ENCODE measurements at regions not wholly inside any gene's neighbourhood (a gene's known extent, or its start where the extent isn't known, plus 50 kb on each side); places are given as distances from the start of the nearest gene placed in this dataset.

DNA sequence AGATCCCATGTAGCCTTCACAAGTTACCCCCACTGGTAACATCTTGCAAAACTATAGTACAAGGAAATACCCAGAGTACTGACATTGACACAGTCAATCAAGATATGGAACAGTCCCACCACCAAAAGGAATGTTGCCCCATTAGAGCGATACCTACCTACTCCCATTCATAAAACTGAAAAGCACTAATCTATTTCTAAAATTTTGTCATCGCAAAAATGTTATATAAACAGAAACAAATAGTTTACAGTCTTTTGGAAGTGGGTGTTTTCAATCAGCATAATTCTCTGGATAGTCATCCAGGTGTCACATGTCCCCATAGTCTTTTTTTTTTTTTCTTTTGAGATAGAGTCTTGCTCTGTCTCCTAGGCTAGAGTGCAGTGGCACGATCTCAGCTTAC, 156.9 kb upstream of the AGTR1 start:
- Histone ChIP-seq H3K9ac (ENCODE audit: control insufficient read depth, insufficient read depth, low read length) (no peak overlapping the region), H4K20me1 (ENCODE audit: control insufficient read depth, insufficient read depth) (no peaks in the 10 kb centered on the region), H3K79me2 (ENCODE audit: control insufficient read depth, insufficient read depth, low read length) (no peaks in the 10 kb centered on the region), H3K36me3 (ENCODE audit: control insufficient read depth in 2 of 2, insufficient read depth in 2 of 2, low read length in 1 of 2) (no peaks in the 10 kb centered on the region), H3K4me3 (no peak overlapping the region), H3K9me3 (replicated peaks; ENCODE audit: control insufficient read depth, insufficient read depth, low read length) (no peaks in the 10 kb centered on the region), H3K4me2 (ENCODE audit: control insufficient read depth, insufficient read depth) (no peak overlapping the region), H2AFZ (ENCODE audit: control insufficient read depth, low read depth, low read length) (no peak overlapping the region), H3K4me1 (ENCODE audit: control insufficient read depth, insufficient read depth, low read length) (no peaks in the 10 kb centered on the region), H3K27me3 (replicated peaks in 1 of 2; ENCODE audit: control insufficient read depth in 2 of 2, insufficient read depth in 2 of 2, low read length in 1 of 2) (no peaks in the 10 kb centered on the region), H3K27ac (ENCODE audit: control insufficient read depth, insufficient read depth) (no peak overlapping the region)
- 28% methylated on average over 3 of the region's 3 CpGs for WGBS (ENCODE audit: insufficient coverage, insufficient replicate concordance, low lambda C conversion rate, missing lambda C conversion rate)
- SMC1A ChIA-PET (ENCODE audit: uncharacterized antibody, unreplicated experiment) = no interaction called here
- in situ Hi-C loops (cut with MboI) = no loop called here
- CTCF ChIA-PET = no interaction called here
- FAIRE-seq = no peak
- no peak for ATAC-seq
- RAD21 ChIA-PET (ENCODE audit: unreplicated experiment) = no interaction called here
- POLR2A ChIA-PET = no interaction called here
- intact Hi-C loops (cut with micrococcal nuclease; ENCODE audit: unreplicated experiment) = no loop called here
- BruUV-seq (replicated peaks) = no TSS peak
- DNase-seq (ENCODE audit: low read depth, low spot score) = no peak
- TF ChIP-seq, protein P1, sequence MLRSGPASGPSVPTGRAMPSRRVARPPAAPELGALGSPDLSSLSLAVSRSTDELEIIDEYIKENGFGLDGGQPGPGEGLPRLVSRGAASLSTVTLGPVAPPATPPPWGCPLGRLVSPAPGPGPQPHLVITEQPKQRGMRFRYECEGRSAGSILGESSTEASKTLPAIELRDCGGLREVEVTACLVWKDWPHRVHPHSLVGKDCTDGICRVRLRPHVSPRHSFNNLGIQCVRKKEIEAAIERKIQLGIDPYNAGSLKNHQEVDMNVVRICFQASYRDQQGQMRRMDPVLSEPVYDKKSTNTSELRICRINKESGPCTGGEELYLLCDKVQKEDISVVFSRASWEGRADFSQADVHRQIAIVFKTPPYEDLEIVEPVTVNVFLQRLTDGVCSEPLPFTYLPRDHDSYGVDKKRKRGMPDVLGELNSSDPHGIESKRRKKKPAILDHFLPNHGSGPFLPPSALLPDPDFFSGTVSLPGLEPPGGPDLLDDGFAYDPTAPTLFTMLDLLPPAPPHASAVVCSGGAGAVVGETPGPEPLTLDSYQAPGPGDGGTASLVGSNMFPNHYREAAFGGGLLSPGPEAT (IDR thresholded peaks at IDR 0.05; ENCODE audit: low read depth) = no peak
- TF ChIP-seq EGR1 (IDR thresholded peaks at IDR 0.05; ENCODE audit: borderline replicate concordance in 1 of 2, low read depth in 2 of 2, low read length in 2 of 2) (no peak), PAX5 (IDR thresholded peaks at IDR 0.05; ENCODE audit: borderline replicate concordance, low read depth, low read length) (no peak), CREB1 (IDR thresholded peaks at IDR 0.05; ENCODE audit: low read depth) (no peak), RCOR1 (conservative IDR thresholded peaks at IDR 0.05; ENCODE audit: low read depth, low read length) (no peak), MXI1 (IDR thresholded peaks at IDR 0.05; ENCODE audit: low read depth, low read length) (no peak), MTA3 (IDR thresholded peaks at IDR 0.05; ENCODE audit: borderline replicate concordance, low read length) (no peak), NFIC (IDR thresholded peaks at IDR 0.05; ENCODE audit: low read depth, low read length) (no peak), ZNF384 (IDR thresholded peaks at IDR 0.05; ENCODE audit: borderline replicate concordance, low read depth, low read length) (no peak)
- TF ChIP-seq, protein P2, sequence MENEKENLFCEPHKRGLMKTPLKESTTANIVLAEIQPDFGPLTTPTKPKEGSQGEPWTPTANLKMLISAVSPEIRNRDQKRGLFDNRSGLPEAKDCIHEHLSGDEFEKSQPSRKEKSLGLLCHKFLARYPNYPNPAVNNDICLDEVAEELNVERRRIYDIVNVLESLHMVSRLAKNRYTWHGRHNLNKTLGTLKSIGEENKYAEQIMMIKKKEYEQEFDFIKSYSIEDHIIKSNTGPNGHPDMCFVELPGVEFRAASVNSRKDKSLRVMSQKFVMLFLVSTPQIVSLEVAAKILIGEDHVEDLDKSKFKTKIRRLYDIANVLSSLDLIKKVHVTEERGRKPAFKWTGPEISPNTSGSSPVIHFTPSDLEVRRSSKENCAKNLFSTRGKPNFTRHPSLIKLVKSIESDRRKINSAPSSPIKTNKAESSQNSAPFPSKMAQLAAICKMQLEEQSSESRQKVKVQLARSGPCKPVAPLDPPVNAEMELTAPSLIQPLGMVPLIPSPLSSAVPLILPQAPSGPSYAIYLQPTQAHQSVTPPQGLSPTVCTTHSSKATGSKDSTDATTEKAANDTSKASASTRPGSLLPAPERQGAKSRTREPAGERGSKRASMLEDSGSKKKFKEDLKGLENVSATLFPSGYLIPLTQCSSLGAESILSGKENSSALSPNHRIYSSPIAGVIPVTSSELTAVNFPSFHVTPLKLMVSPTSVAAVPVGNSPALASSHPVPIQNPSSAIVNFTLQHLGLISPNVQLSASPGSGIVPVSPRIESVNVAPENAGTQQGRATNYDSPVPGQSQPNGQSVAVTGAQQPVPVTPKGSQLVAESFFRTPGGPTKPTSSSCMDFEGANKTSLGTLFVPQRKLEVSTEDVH (IDR thresholded peaks at IDR 0.05; ENCODE audit: low read depth, partially characterized antibody) = no peak
- TF ChIP-seq, protein P3, sequence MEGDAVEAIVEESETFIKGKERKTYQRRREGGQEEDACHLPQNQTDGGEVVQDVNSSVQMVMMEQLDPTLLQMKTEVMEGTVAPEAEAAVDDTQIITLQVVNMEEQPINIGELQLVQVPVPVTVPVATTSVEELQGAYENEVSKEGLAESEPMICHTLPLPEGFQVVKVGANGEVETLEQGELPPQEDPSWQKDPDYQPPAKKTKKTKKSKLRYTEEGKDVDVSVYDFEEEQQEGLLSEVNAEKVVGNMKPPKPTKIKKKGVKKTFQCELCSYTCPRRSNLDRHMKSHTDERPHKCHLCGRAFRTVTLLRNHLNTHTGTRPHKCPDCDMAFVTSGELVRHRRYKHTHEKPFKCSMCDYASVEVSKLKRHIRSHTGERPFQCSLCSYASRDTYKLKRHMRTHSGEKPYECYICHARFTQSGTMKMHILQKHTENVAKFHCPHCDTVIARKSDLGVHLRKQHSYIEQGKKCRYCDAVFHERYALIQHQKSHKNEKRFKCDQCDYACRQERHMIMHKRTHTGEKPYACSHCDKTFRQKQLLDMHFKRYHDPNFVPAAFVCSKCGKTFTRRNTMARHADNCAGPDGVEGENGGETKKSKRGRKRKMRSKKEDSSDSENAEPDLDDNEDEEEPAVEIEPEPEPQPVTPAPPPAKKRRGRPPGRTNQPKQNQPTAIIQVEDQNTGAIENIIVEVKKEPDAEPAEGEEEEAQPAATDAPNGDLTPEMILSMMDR (IDR thresholded peaks at IDR 0.05 in 2 of 3, conservative IDR thresholded peaks at IDR 0.05 in 1 of 3; ENCODE audit: control insufficient read depth in 2 of 3, extremely low read depth in 1 of 3, insufficient read depth in 1 of 3, low read depth in 3 of 3, low read length in 3 of 3) = no peak
